ENCODE measurements at regions not wholly inside any gene's neighbourhood (a gene's known extent, or its start where the extent isn't known, plus 50 kb on each side); places are given as distances from the start of the nearest gene placed in this dataset.
A peak's percentile ranks its signal among the peaks of the same experiment; 100 is the strongest.

- Mint-ChIP-seq H3K27ac (peak overlapping the region; percentile 85), H3K4me3 (peak overlapping the region; percentile 67), H3K36me3 (ENCODE audit: low read depth) (peaks cover 19% of the 10 kb centered on the region), H3K4me1 (ENCODE audit: low read depth) (peaks cover 84% of the 10 kb centered on the region), H3K9me3 (no peaks in the 10 kb centered on the region), H3K27me3 (no peaks in the 10 kb centered on the region)
These were observed 184.4 kb downstream of the MRPL39 start for GRCh38 chr21:25422610-25423608.

- H3K9me3 Mint-ChIP-seq: no peaks in the 10 kb centered on the region
- peak overlapping the region; percentile 66 for H3K4me3 Mint-ChIP-seq
- H3K27me3 Mint-ChIP-seq: no peaks in the 10 kb centered on the region
- H3K36me3 Mint-ChIP-seq (ENCODE audit: low read depth): peaks cover 30% of the 10 kb centered on the region
- H3K27ac Mint-ChIP-seq: peak overlapping the region; percentile 85
- peaks cover 89% of the 10 kb centered on the region for H3K4me1 Mint-ChIP-seq (ENCODE audit: low read depth)
These were observed 185.8 kb downstream of the MRPL39 start for GRCh38 chr21:25421321-25422028.

GRCh38 chr21:25420831-25421230 is 186.4 kb downstream of the MRPL39 start:
- peak overlapping the region; percentile 85 for H3K27ac Mint-ChIP-seq
- no peaks in the 10 kb centered on the region for H3K27me3 Mint-ChIP-seq
- H3K36me3 Mint-ChIP-seq (ENCODE audit: low read depth): peaks cover 31% of the 10 kb centered on the region
- peaks cover 86% of the 10 kb centered on the region for H3K4me1 Mint-ChIP-seq (ENCODE audit: low read depth)
- no peaks in the 10 kb centered on the region for H3K9me3 Mint-ChIP-seq
- peak overlapping the region; percentile 66 for H3K4me3 Mint-ChIP-seq

GRCh38 chr21:25416669-25417068 is 190.6 kb downstream of the MRPL39 start:
- Mint-ChIP-seq H3K36me3 (ENCODE audit: low read depth) (peaks cover 60% of the 10 kb centered on the region), H3K4me3 (no peak overlapping the region), H3K27me3 (peaks cover 3% of the 10 kb centered on the region), H3K4me1 (ENCODE audit: low read depth) (peaks cover 57% of the 10 kb centered on the region), H3K27ac (no peak overlapping the region), H3K9me3 (peaks cover 16% of the 10 kb centered on the region)

GRCh38 chr21:25412100-25412499 is 195.2 kb downstream of the MRPL39 start:
- Mint-ChIP-seq H3K4me1 (ENCODE audit: low read depth) (peaks cover 32% of the 10 kb centered on the region), H3K4me3 (no peak overlapping the region), H3K9me3 (peaks cover 16% of the 10 kb centered on the region), H3K27me3 (peaks cover 8% of the 10 kb centered on the region), H3K27ac (no peak overlapping the region), H3K36me3 (ENCODE audit: low read depth) (peaks cover 38% of the 10 kb centered on the region)

GRCh38 chr21:25409978-25410377 is 197.3 kb downstream of the MRPL39 start:
- no peak overlapping the region for H3K27ac Mint-ChIP-seq
- no peak overlapping the region for H3K4me3 Mint-ChIP-seq
- peaks cover 25% of the 10 kb centered on the region for H3K4me1 Mint-ChIP-seq (ENCODE audit: low read depth)
- peaks cover 28% of the 10 kb centered on the region for H3K36me3 Mint-ChIP-seq (ENCODE audit: low read depth)
- H3K27me3 Mint-ChIP-seq: peaks cover 8% of the 10 kb centered on the region
- peaks cover 13% of the 10 kb centered on the region for H3K9me3 Mint-ChIP-seq

- Mint-ChIP-seq H3K36me3 (ENCODE audit: low read depth) (peaks cover 24% of the 10 kb centered on the region), H3K4me1 (ENCODE audit: low read depth) (peaks cover 27% of the 10 kb centered on the region), H3K4me3 (no peak overlapping the region), H3K27ac (no peak overlapping the region), H3K9me3 (peaks cover 3% of the 10 kb centered on the region), H3K27me3 (peaks cover 8% of the 10 kb centered on the region)
These were observed 198.6 kb downstream of the MRPL39 start for GRCh38 chr21:25408666-25409065.

GRCh38 chr21:25406887-25407579 is 200.2 kb downstream of the MRPL39 start:
- Mint-ChIP-seq H3K9me3 (peaks cover 6% of the 10 kb centered on the region), H3K36me3 (ENCODE audit: low read depth) (peaks cover 30% of the 10 kb centered on the region), H3K4me3 (no peak overlapping the region), H3K4me1 (ENCODE audit: low read depth) (peaks cover 39% of the 10 kb centered on the region), H3K27me3 (peaks cover 4% of the 10 kb centered on the region), H3K27ac (no peak overlapping the region)

- H3K36me3 Mint-ChIP-seq (ENCODE audit: low read depth): peaks cover 35% of the 10 kb centered on the region
- peaks cover 4% of the 10 kb centered on the region for H3K27me3 Mint-ChIP-seq
- peaks cover 6% of the 10 kb centered on the region for H3K9me3 Mint-ChIP-seq
- no peak overlapping the region for H3K4me3 Mint-ChIP-seq
- H3K4me1 Mint-ChIP-seq (ENCODE audit: low read depth): peaks cover 49% of the 10 kb centered on the region
- H3K27ac Mint-ChIP-seq: no peak overlapping the region
These were observed 201.3 kb downstream of the MRPL39 start for GRCh38 chr21:25405984-25406383.

GRCh38 chr21:25402134-25402961 is 204.9 kb downstream of the MRPL39 start:
- H3K27me3 Mint-ChIP-seq: no peaks in the 10 kb centered on the region
- H3K9me3 Mint-ChIP-seq: peaks cover 8% of the 10 kb centered on the region
- H3K4me3 Mint-ChIP-seq: peak overlapping the region; percentile 39
- H3K36me3 Mint-ChIP-seq (ENCODE audit: low read depth): peaks cover 39% of the 10 kb centered on the region
- peak overlapping the region; percentile 91 for H3K27ac Mint-ChIP-seq
- peaks cover 55% of the 10 kb centered on the region for H3K4me1 Mint-ChIP-seq (ENCODE audit: low read depth)

- H3K4me1 Mint-ChIP-seq (ENCODE audit: low read depth): peaks cover 66% of the 10 kb centered on the region
- H3K4me3 Mint-ChIP-seq: no peak overlapping the region
- H3K9me3 Mint-ChIP-seq: peaks cover 9% of the 10 kb centered on the region
- peak overlapping the region; percentile 63 for H3K27ac Mint-ChIP-seq
- no peaks in the 10 kb centered on the region for H3K27me3 Mint-ChIP-seq
- H3K36me3 Mint-ChIP-seq (ENCODE audit: low read depth): peaks cover 37% of the 10 kb centered on the region
These were observed 206.9 kb downstream of the MRPL39 start for GRCh38 chr21:25400427-25400826.

- Mint-ChIP-seq H3K4me1 (ENCODE audit: low read depth) (peaks cover 71% of the 10 kb centered on the region), H3K9me3 (peaks cover 9% of the 10 kb centered on the region), H3K36me3 (ENCODE audit: low read depth) (peaks cover 36% of the 10 kb centered on the region), H3K27ac (no peak overlapping the region), H3K4me3 (no peak overlapping the region), H3K27me3 (no peaks in the 10 kb centered on the region)
These were observed 208.7 kb downstream of the MRPL39 start for GRCh38 chr21:25398630-25399029.

- Mint-ChIP-seq H3K9me3 (peaks cover 3% of the 10 kb centered on the region), H3K36me3 (ENCODE audit: low read depth) (peaks cover 20% of the 10 kb centered on the region), H3K4me1 (ENCODE audit: low read depth) (peaks cover 51% of the 10 kb centered on the region), H3K27me3 (no peaks in the 10 kb centered on the region), H3K4me3 (peak overlapping the region; percentile 51), H3K27ac (peak overlapping the region; percentile 93)
These were observed 211.1 kb downstream of the MRPL39 start for GRCh38 chr21:25396135-25396711.

- Mint-ChIP-seq H3K4me3 (no peak overlapping the region), H3K4me1 (ENCODE audit: low read depth) (peaks cover 31% of the 10 kb centered on the region), H3K27ac (no peak overlapping the region), H3K27me3 (no peaks in the 10 kb centered on the region), H3K9me3 (no peaks in the 10 kb centered on the region), H3K36me3 (ENCODE audit: low read depth) (peaks cover 22% of the 10 kb centered on the region)
These were observed 215.5 kb downstream of the MRPL39 start for GRCh38 chr21:25391777-25392176.

Data from stimulated activated naive CD8-positive, alpha-beta T cell treated with anti-CD3 and anti-CD28 coated beads, Interleukin-15, Interleukin-2, amounts not matched to agents 100 ng/mL and 50 ng/mL, for 24 hours (primary cell).